Osteoblast (primary cell): ENCODE measurements at regions not wholly inside any gene's neighbourhood (a gene's known extent, or its start where the extent isn't known, plus 50 kb on each side); places are given as distances from the start of the nearest gene placed in this dataset.

ENCODE experiments used
- DNase-seq: peaks from one replicate; pipeline ENCODE4 v3.0.0; 2011; ENCODE audit warnings: low spot score, mixed read lengths; ENCODE audit not compliant: insufficient read length; ENCODE audit errors: missing footprints
- H2AFZ ChIP-seq: 2 replicates; pipeline ENCODE4 v1.6.0; 2011; ENCODE audit warnings: mild to moderate bottlenecking, low read length
- H3K27ac ChIP-seq: 2 replicates; pipeline ENCODE4 v1.5.1; 2011; ENCODE audit warnings: mild to moderate bottlenecking, low read depth, low read length, moderate library complexity
- H3K27me3 ChIP-seq: 2 replicates; pipeline ENCODE4 v1.6.0; 2012; ENCODE audit warnings: mild to moderate bottlenecking, control low read depth, inconsistent platforms, low read length, moderate library complexity; ENCODE audit not compliant: insufficient read depth
- H3K36me3 ChIP-seq: 2 replicates; pipeline ENCODE4 v1.5.1; 2011; ENCODE audit warnings: mild to moderate bottlenecking, low read length, control low read depth, moderate library complexity; ENCODE audit not compliant: insufficient read depth
- H3K4me1 ChIP-seq: 2 replicates; pipeline ENCODE4 v1.5.1; 2011; ENCODE audit warnings: mild to moderate bottlenecking, low read length, control low read depth, moderate library complexity; ENCODE audit not compliant: insufficient read depth
- H3K4me2 ChIP-seq: 2 replicates; pipeline ENCODE4 v1.6.0; 2011; ENCODE audit warnings: mild to moderate bottlenecking, low read length; ENCODE audit not compliant: insufficient read depth
- H3K4me3 ChIP-seq: fragments of 200-600 bp; sonication (generic); 3 replicates; pipeline ENCODE4 v1.5.1; 2012; ENCODE audit warnings: mild to moderate bottlenecking, low read length, inconsistent platforms; ENCODE audit not compliant: insufficient read depth
- H3K79me2 ChIP-seq: 2 replicates; pipeline ENCODE4 v1.6.0; 2012; ENCODE audit warnings: mild to moderate bottlenecking, low read length, control low read depth, inconsistent platforms; ENCODE audit not compliant: insufficient read depth
- H3K9me3 ChIP-seq: 2 replicates; pipeline ENCODE4 v1.5.1; 2011; ENCODE audit warnings: low read depth, low read length, control low read depth
- H4K20me1 ChIP-seq: 2 replicates; pipeline ENCODE4 v1.6.0; 2012; ENCODE audit warnings: mild to moderate bottlenecking, low read length, control low read depth; ENCODE audit not compliant: insufficient read depth
- CTCF ChIP-seq: IDR thresholded peaks from 2 replicates; pipeline ENCODE4 v1.5.1; 2011; ENCODE audit warnings: mild to moderate bottlenecking, low read depth, low read length, moderate library complexity; ENCODE audit errors: extremely low read depth

- Histone ChIP-seq H3K4me2 (no peak overlapping the region), H3K27me3 (no peaks in the 10 kb centered on the region), H3K27ac (no peak overlapping the region), H2AFZ (no peak overlapping the region), H4K20me1 (no peaks in the 10 kb centered on the region), H3K4me1 (no peaks in the 10 kb centered on the region), H3K36me3 (no peaks in the 10 kb centered on the region), H3K9me3 (peaks cover 2% of the 10 kb centered on the region), H3K79me2 (no peaks in the 10 kb centered on the region), H3K4me3 (no peak overlapping the region)
- DNase-seq, result no peak
- TF ChIP-seq CTCF, result no peak
Observed at GRCh38 chr2:208977582-208977981, 446.3 kb upstream of the MAP2 start.

GRCh38 chr2:208978946-208979345 lies 444.9 kb upstream of the MAP2 start:
- H3K9me3 ChIP-seq, result peaks cover 2% of the 10 kb centered on the region
- no peaks in the 10 kb centered on the region for H3K27me3 ChIP-seq
- no peaks in the 10 kb centered on the region for H4K20me1 ChIP-seq
- H3K4me3 ChIP-seq, result no peak overlapping the region
- no peak overlapping the region for H2AFZ ChIP-seq
- H3K27ac ChIP-seq, result no peak overlapping the region
- no peaks in the 10 kb centered on the region for H3K4me1 ChIP-seq
- no peaks in the 10 kb centered on the region for H3K79me2 ChIP-seq
- no peak for TF ChIP-seq CTCF
- H3K4me2 ChIP-seq, result no peak overlapping the region
- no peaks in the 10 kb centered on the region for H3K36me3 ChIP-seq
- DNase-seq, result no peak

GRCh38 chr2:208980321-208980720 lies 443.5 kb upstream of the MAP2 start:
- H3K27me3 ChIP-seq, result no peaks in the 10 kb centered on the region
- H4K20me1 ChIP-seq, result no peaks in the 10 kb centered on the region
- H3K9me3 ChIP-seq, result peaks cover 2% of the 10 kb centered on the region
- H3K79me2 ChIP-seq, result no peaks in the 10 kb centered on the region
- H3K36me3 ChIP-seq, result no peaks in the 10 kb centered on the region
- no peak overlapping the region for H2AFZ ChIP-seq
- H3K4me2 ChIP-seq, result no peak overlapping the region
- DNase-seq, result no peak
- H3K4me3 ChIP-seq, result no peak overlapping the region
- H3K27ac ChIP-seq, result no peak overlapping the region
- no peaks in the 10 kb centered on the region for H3K4me1 ChIP-seq
- no peak for TF ChIP-seq CTCF

- H3K36me3 ChIP-seq, result no peaks in the 10 kb centered on the region
- H4K20me1 ChIP-seq, result no peaks in the 10 kb centered on the region
- no peak for TF ChIP-seq CTCF
Observed at GRCh38 chr2:208982831-208983230, 441.0 kb upstream of the MAP2 start.

More at GRCh38 chr2:208982831-208983230, 441.0 kb upstream of the MAP2 start:
- Histone ChIP-seq H3K9me3 (peaks cover 2% of the 10 kb centered on the region), H2AFZ (no peak overlapping the region), H3K27me3 (no peaks in the 10 kb centered on the region), H3K27ac (no peak overlapping the region), H3K4me1 (no peaks in the 10 kb centered on the region), H3K79me2 (no peaks in the 10 kb centered on the region), H3K4me3 (no peak overlapping the region), H3K4me2 (no peak overlapping the region)
- no peak for DNase-seq
